Ishikawa (cell line): ENCODE measurements at regions not wholly inside any gene's neighbourhood (a gene's known extent, or its start where the extent isn't known, plus 50 kb on each side); places are given as distances from the start of the nearest gene placed in this dataset.

ENCODE experiments used
- FOXM1 ChIP-seq: IDR thresholded peaks from 2 replicates; pipeline ENCODE4 v1.6.1; 2012; ENCODE audit warnings: low read depth, borderline replicate concordance
- MAX ChIP-seq: IDR thresholded peaks from 2 replicates; pipeline ENCODE4 v1.6.1; 2012
- REST ChIP-seq: IDR thresholded peaks from 2 replicates; pipeline ENCODE4 v1.6.1; 2012; ENCODE audit warnings: low read depth, mild to moderate bottlenecking

GRCh38 chr12:91357381-91357780 is 174.8 kb upstream of the DCN start:
- no peak for TF ChIP-seq MAX
- TF ChIP-seq FOXM1, result no peak
- no peak for TF ChIP-seq REST
